Activated CD4-positive, alpha-beta T cell treated with anti-CD3 and anti-CD28 coated beads for 48 hours (primary cell): ENCODE measurements at regions not wholly inside any gene's neighbourhood (a gene's known extent, or its start where the extent isn't known, plus 50 kb on each side); places are given as distances from the start of the nearest gene placed in this dataset.
"Not testable (repeated sequence)": the region's sequence is repeated elsewhere in the genome, so short reads cannot be mapped to it uniquely, and the experiment has no call there.

Source experiments
- DNase-seq: peaks from one replicate; pipeline ENCODE4 v3.0.0-alpha.2; 2020

GRCh38 chrX:1140236-1140681 is 72.2 kb downstream of the CRLF2 start:
- DNase-seq, result no peak

- DNase-seq, result no peak
Measured at GRCh38 chrX:1139185-1139500, 73.3 kb downstream of the CRLF2 start.

GRCh38 chrX:1138476-1139184 is 73.8 kb downstream of the CRLF2 start:
- DNase-seq, result no peak

GRCh38 chrX:1137531-1137930 is 74.9 kb downstream of the CRLF2 start:
- DNase-seq, result no peak

GRCh38 chrX:1136582-1136981 is 75.9 kb downstream of the CRLF2 start:
- DNase-seq, result not testable (repeated sequence)

- DNase-seq, result no peak
Measured at GRCh38 chrX:1134976-1135375, 77.5 kb downstream of the CRLF2 start.

- no peak for DNase-seq
Measured at GRCh38 chrX:1134156-1134555, 78.3 kb downstream of the CRLF2 start.

GRCh38 chrX:1126738-1127137 is 85.7 kb downstream of the CRLF2 start:
- no peak for DNase-seq

GRCh38 chrX:1124531-1124930 is 87.9 kb downstream of the CRLF2 start:
- DNase-seq, result no peak

GRCh38 chrX:1122851-1123250 is 89.6 kb downstream of the CRLF2 start:
- not testable (repeated sequence) for DNase-seq

- no peak for DNase-seq
Measured at GRCh38 chrX:1119275-1119674, 93.2 kb downstream of the CRLF2 start.

- no peak for DNase-seq
Measured at GRCh38 chrX:1118572-1119199, 93.8 kb downstream of the CRLF2 start.

GRCh38 chrX:1115411-1115810 is 97.0 kb downstream of the CRLF2 start:
- not testable (repeated sequence) for DNase-seq

GRCh38 chrX:1112321-1112720 is 100.1 kb downstream of the CRLF2 start:
- DNase-seq, result no peak

GRCh38 chrX:1111601-1112300 is 100.7 kb downstream of the CRLF2 start:
- DNase-seq, result peak; percentile 12

- DNase-seq, result no peak
Measured at GRCh38 chrX:1109580-1110119, 102.8 kb downstream of the CRLF2 start.

- no peak for DNase-seq
Measured at GRCh38 chrX:1108501-1109445, 103.7 kb downstream of the CRLF2 start.

GRCh38 chrX:1106478-1107210 is 105.8 kb downstream of the CRLF2 start:
- no peak for DNase-seq

- no peak for DNase-seq
Measured at GRCh38 chrX:1105671-1106419, 106.6 kb downstream of the CRLF2 start.

- DNase-seq, result not testable (repeated sequence)
Measured at GRCh38 chrX:1105031-1105430, 107.4 kb downstream of the CRLF2 start.

- DNase-seq, result no peak
Measured at GRCh38 chrX:1103360-1103759, 109.1 kb downstream of the CRLF2 start.
